Epithelial cell of esophagus (primary cell): ENCODE measurements at regions not wholly inside any gene's neighbourhood (a gene's known extent, or its start where the extent isn't known, plus 50 kb on each side); places are given as distances from the start of the nearest gene placed in this dataset.
"Not testable (repeated sequence)": the region's sequence is repeated elsewhere in the genome, so short reads cannot be mapped to it uniquely, and the experiment has no call there.

Experiments used
- DNase-seq: peaks from one replicate; pipeline ENCODE4 v3.0.0; 2010; ENCODE audit warnings: low read depth
- H3K4me3 ChIP-seq: 2 replicates; pipeline ENCODE4 v1.5.1; 2011; ENCODE audit warnings: mild to moderate bottlenecking, low read length, control low read depth
- TF ChIP-seq, protein P1 (sequence below): IDR thresholded peaks from 2 replicates; pipeline ENCODE4 v1.5.1; 2011; ENCODE audit warnings: low read depth, mild to moderate bottlenecking, low read length, control low read depth, inconsistent platforms; ENCODE audit not compliant: insufficient read depth; ENCODE audit errors: missing control alignments

DNA sequence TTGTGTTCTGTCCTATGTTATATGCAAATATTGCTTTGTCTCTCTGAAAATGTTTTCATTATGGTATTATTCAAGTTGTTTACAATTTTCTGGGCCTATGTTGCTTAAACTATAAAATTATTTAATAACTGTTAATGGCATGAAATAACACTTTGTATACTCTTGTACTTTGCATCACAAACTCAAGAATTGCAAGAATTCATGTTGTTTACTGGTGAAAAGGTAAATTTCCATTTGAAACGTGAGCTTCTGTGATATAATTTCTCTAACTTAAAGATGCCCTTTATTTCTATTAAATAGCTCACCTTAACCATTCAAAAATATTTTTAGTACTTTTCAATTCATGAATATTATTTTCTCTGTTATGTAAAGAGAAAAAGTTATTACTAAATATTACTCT lies 1504.2 kb downstream of the SUCLG1 start:
- TF ChIP-seq, protein P1, sequence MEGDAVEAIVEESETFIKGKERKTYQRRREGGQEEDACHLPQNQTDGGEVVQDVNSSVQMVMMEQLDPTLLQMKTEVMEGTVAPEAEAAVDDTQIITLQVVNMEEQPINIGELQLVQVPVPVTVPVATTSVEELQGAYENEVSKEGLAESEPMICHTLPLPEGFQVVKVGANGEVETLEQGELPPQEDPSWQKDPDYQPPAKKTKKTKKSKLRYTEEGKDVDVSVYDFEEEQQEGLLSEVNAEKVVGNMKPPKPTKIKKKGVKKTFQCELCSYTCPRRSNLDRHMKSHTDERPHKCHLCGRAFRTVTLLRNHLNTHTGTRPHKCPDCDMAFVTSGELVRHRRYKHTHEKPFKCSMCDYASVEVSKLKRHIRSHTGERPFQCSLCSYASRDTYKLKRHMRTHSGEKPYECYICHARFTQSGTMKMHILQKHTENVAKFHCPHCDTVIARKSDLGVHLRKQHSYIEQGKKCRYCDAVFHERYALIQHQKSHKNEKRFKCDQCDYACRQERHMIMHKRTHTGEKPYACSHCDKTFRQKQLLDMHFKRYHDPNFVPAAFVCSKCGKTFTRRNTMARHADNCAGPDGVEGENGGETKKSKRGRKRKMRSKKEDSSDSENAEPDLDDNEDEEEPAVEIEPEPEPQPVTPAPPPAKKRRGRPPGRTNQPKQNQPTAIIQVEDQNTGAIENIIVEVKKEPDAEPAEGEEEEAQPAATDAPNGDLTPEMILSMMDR, result no peak
- H3K4me3 ChIP-seq, result no peak overlapping the region
- DNase-seq, result no peak

DNA sequence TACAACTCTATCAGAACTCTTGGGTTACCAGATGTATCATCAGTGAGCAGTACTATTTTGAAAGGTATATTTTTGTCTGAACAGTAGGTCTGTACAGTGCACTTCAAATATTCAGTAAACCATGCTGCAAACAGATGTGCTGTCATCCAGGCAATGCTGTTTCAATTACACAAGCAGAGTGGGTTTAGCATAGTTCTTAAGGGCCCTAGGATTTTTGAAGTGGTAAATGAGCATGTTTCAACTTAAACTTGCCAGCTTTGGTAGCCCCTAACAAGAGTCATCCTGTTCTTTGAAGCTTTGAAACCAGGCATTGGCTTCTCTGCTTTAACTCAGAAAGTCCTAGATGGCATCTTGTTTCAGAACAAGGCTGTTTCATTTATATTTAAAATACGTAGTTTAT lies 1519.9 kb downstream of the SUCLG1 start:
- no peak for DNase-seq
- TF ChIP-seq, protein P1, result no peak
- no peak overlapping the region for H3K4me3 ChIP-seq

DNA sequence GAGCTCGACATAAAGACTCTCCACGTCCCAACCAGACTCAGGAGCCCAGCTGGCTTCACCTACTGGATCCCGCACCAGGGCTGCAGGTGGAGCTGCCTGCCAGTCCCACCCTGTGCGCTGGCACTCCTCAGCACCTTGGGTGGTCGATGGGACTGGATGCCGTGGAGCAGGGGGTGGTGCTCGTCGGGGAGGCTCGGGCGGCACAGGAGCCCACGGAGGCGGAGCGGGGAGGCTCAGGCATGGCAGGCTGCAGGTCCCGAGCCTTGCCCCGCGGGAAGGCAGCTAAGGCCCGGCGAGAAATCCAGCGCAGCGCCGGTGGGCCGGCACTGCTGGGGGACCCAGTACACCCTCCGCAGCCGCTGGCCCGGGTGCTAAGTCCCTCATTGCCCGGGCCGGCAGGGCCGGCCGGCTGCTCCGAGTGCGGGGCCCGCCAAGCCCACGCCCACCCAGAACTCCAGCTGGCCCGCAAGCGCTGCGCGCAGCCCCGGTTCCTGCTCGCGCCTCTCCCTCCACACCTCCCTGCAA lies 1520.7 kb downstream of the SUCLG1 start:
- H3K4me3 ChIP-seq, DNase-seq: not testable (repeated sequence)

DNA sequence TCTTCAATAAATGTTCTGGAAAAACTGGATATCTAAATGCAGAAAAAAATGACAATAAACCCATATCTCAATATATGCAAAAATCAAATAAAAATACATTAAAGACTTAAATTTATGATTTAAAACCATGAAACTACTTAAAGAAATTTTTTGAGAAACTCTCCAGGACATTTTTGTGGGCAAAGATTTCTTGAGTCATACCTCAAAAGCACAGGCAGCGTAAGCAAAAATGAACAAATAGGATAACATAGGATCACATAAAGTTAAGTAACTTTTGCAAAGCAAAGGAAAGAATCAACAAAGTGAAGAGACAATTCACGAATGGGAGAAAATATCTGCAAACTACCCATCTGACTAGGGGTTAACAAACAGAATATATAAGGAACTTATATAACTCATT lies 1545.5 kb downstream of the SUCLG1 start:
- no peak for DNase-seq
- H3K4me3 ChIP-seq, result no peak overlapping the region
- TF ChIP-seq, protein P1, result no peak

DNA sequence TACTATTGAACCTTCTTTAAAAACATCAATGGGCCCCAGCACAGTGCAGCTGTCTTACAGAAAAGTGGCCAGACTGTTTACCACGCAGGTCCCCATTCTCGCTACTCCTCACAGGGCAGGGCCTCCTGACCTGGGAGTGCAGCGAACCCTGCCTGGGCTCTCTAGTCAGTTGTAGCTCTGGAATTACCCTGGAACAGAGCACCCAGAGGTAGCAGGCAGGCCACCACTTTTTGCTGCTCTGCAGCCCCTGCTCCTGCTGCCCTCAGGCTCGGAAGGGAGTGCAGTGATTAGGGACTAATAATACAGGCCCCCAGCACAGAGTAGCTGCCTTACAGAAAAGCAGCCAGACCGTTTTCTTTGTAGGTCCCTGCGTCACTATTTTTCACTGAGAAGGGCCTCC lies 1563.0 kb downstream of the SUCLG1 start:
- no peak for DNase-seq

DNA sequence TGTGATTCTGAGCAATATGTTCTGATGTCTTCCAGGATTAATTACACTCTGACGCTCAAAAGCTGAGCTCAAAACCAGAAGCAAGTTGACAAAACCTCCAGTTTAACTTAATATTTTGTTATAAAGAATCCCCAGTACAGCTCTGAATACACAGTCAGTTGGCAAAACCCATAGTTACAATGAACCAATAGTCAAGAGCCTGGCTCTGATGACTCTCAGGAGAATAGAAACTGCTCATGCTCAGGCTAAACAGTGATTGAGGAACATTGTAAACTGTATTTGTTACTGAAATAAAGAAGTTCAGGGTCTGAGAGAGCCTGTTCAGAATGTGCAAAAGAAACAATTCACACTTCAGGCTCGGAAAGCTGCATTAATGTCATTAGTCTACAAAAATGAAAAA lies 1565.9 kb downstream of the SUCLG1 start:
- H3K4me3 ChIP-seq, result no peak overlapping the region
- TF ChIP-seq, protein P1, result no peak
- DNase-seq, result no peak

More for the DNA sequence above, 1563.0 kb downstream of the SUCLG1 start:
- H3K4me3 ChIP-seq, result no peak overlapping the region
- TF ChIP-seq, protein P1, result no peak

DNA sequence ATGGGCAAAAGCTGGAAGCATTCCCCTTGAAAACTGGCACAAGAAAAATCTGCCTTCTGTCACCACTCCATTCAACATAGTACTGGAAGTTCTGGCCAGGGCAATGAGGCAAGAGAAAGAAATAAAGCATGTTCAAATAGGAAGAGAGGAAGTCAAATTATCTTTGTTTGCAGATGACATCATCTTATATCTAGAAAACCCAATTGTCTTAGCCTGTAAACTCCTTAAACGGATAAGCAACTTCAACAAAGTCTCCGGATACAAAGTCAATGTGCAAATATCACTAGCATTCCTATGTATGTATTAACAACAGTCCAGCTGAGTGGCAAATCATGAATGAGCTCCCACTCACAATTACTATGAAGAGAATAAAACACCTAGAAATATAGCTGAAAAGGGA lies 1579.3 kb downstream of the SUCLG1 start:
- H3K4me3 ChIP-seq, result no peak overlapping the region
- DNase-seq, result no peak
- TF ChIP-seq, protein P1, result no peak

DNA sequence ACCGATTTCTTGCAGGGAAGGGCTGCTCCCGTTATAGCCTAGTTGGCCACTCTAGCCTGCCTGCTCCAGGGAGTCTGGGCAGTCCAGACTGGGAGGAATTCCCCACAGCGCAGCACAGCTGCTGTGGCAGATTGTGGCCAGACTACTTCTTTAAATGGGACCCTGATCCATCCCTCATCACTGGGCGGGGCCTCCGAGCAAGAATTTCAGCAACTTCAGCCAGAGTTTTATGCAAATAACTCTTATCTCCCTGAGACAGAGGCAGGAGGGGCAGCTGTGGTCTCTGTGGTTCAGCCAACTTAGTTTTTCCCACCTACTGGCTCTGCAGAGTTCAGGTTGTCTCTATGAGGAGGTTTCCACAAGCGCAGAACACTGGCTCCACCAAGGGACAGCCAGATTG lies 1583.2 kb downstream of the SUCLG1 start:
- TF ChIP-seq, protein P1, result no peak

More for the DNA sequence above, 1583.2 kb downstream of the SUCLG1 start:
- no peak for DNase-seq
- H3K4me3 ChIP-seq, result no peak overlapping the region
